Vagina (tissue), 2 donors: ENCODE measurements at regions not wholly inside any gene's neighbourhood (a gene's known extent, or its start where the extent isn't known, plus 50 kb on each side); places are given as distances from the start of the nearest gene placed in this dataset.

Source experiments
- DNase-seq, 2 donors: peaks; one replicate each; pipeline ENCODE4 v3.0.0-alpha.2; 2017; ENCODE audit errors: extremely low spot score in 2 of 2
- H3K27ac ChIP-seq: fragments of 200-600 bp; sonication (generic); one replicate; pipeline ENCODE4 v1.5.1; 2019
- H3K27me3 ChIP-seq: fragments of 200-600 bp; sonication (generic); one replicate; pipeline ENCODE4 v1.5.1; 2019
- H3K36me3 ChIP-seq, 2 donors: fragments of 200-600 bp; sonication (generic); one replicate each; pipeline ENCODE4 v1.5.1; 2017 to 2019
- H3K4me1 ChIP-seq: fragments of 200-600 bp; sonication (generic); one replicate; pipeline ENCODE4 v1.5.1; 2019
- H3K4me3 ChIP-seq, 2 donors: fragments of 200-600 bp; sonication (generic); 1 replicate in 1 of 2; 2 replicates in 1 of 2; pipeline ENCODE4 v1.5.1; 2016 to 2019
- H3K9me3 ChIP-seq: fragments of 200-600 bp; sonication (generic); one replicate; pipeline ENCODE4 v1.5.1; 2019
- POLR2A ChIP-seq, 2 donors: fragments of 450-650 bp; IDR thresholded peaks; one replicate each; pipeline ENCODE4 v1.6.1; 2017; ENCODE audit warnings: antibody characterized with exemption in 2 of 2, mild to moderate bottlenecking in 2 of 2, moderate library complexity in 2 of 2
- POLR2AphosphoS5 ChIP-seq, 2 donors: sonication (generic); formaldehyde crosslinking; IDR thresholded peaks; one replicate each; pipeline ENCODE4 v1.9.0; 2017; ENCODE audit warnings: antibody characterized with exemption in 2 of 2, mild to moderate bottlenecking in 2 of 2, low read depth in 1 of 2; ENCODE audit not compliant: insufficient read depth in 1 of 2
- intact Hi-C: fragments of 100-400 bp; cut with DNase I; formaldehyde crosslinking; loops from one replicate; pipeline ENCODE4 v1.15.1; 2023
- TF ChIP-seq, protein P1 (sequence below), 3 experiments: fragments of 450-650 bp in 2 of 3; fragments of 200-600 bp in 1 of 3; sonication (generic) in 1 of 3; IDR thresholded peaks; one replicate each; pipeline ENCODE4 v1.5.1; 2017 to 2019; ENCODE audit warnings: antibody characterized with exemption in 3 of 3, mild to moderate bottlenecking in 2 of 3, moderate library complexity in 2 of 3

DNA sequence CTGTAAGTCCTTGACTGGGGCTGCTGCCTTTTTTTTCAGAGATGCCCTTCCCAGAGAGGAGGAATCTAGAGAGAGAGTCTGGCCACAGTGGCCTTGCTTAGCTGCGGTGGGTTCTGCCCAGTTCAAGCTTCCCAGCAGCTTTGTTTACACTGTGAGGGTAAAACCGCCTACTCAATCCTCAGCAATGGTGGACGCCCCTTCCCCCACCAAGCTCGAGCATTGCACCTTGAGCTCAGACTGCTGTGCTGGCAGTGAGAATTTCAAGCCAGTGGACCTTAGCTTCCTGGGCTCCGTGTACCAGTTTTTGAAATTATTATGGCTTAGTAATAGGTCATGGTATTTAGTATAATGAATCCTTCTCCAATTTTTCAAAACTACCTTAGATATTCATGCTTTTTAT is 395.4 kb downstream of the NPIPA7 start:
- H3K9me3 ChIP-seq = no peaks in the 10 kb centered on the region
- DNase-seq = no peak
- no peaks in the 10 kb centered on the region for H3K36me3 ChIP-seq
- no peak overlapping the region for H3K4me3 ChIP-seq
- TF ChIP-seq, protein P1, sequence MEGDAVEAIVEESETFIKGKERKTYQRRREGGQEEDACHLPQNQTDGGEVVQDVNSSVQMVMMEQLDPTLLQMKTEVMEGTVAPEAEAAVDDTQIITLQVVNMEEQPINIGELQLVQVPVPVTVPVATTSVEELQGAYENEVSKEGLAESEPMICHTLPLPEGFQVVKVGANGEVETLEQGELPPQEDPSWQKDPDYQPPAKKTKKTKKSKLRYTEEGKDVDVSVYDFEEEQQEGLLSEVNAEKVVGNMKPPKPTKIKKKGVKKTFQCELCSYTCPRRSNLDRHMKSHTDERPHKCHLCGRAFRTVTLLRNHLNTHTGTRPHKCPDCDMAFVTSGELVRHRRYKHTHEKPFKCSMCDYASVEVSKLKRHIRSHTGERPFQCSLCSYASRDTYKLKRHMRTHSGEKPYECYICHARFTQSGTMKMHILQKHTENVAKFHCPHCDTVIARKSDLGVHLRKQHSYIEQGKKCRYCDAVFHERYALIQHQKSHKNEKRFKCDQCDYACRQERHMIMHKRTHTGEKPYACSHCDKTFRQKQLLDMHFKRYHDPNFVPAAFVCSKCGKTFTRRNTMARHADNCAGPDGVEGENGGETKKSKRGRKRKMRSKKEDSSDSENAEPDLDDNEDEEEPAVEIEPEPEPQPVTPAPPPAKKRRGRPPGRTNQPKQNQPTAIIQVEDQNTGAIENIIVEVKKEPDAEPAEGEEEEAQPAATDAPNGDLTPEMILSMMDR (IDR thresholded peaks at IDR 0.05) = no peak
- TF ChIP-seq POLR2A (IDR thresholded peaks at IDR 0.05) (no peak), POLR2AphosphoS5 (IDR thresholded peaks at IDR 0.05; ENCODE audit: insufficient read depth in 1 of 2, low read depth in 1 of 2) (no peak)
- no peaks in the 10 kb centered on the region for H3K4me1 ChIP-seq
- no peaks in the 10 kb centered on the region for H3K27me3 ChIP-seq
- intact Hi-C loops = no loop called here
- H3K27ac ChIP-seq = no peak overlapping the region

DNA sequence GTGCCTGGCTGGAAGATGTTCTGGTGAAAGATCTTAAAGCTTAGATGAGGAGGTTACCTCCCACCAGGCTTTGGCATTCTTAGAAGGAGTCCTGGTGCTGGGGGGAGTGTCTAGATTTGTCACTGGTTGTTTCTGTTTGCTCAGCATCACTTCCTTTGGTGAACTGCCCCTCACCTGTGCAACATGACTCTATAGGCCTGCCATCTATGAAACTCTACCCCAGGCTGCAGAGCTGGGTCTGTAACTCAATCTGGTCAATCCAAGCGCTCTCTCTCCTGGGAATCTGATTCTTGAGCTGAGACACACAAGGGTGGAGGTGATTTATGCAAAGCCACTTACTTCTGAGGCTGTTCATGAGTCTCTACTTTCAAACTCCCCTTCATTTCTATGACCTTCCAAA is 399.4 kb downstream of the NPIPA7 start:
- no peak for TF ChIP-seq POLR2A (IDR thresholded peaks at IDR 0.05)
- no peaks in the 10 kb centered on the region for H3K9me3 ChIP-seq
- no peak for DNase-seq
- H3K4me3 ChIP-seq = no peak overlapping the region
- H3K27me3 ChIP-seq = no peaks in the 10 kb centered on the region
- intact Hi-C loops = no loop called here
- no peaks in the 10 kb centered on the region for H3K4me1 ChIP-seq
- no peaks in the 10 kb centered on the region for H3K36me3 ChIP-seq
- no peak overlapping the region for H3K27ac ChIP-seq

DNA sequence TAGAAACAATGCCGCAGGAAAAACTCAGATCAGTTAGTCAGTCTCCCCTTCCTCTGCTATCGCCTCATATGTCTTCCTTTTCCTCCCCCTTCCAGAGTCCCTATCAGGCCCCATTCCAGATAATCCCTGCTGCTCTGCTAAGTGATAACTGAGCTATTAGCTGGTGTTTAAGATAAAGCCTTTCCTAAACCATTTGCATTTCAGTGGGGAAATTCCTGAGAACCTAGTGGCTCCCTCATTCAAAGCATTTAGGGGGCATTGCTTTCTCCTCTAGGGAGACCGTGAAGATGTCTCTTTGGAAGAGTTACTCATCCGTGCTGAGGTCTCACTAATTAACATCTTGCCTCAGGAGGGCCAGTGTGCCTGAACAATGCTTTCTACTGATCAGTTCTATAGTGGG is 401.6 kb downstream of the NPIPA7 start:
- Histone ChIP-seq H3K4me3 (no peak overlapping the region), H3K27me3 (no peaks in the 10 kb centered on the region), H3K36me3 (no peaks in the 10 kb centered on the region), H3K27ac (no peak overlapping the region), H3K4me1 (no peaks in the 10 kb centered on the region), H3K9me3 (no peaks in the 10 kb centered on the region)
- intact Hi-C loops = no loop called here
- TF ChIP-seq, protein P1 (IDR thresholded peaks at IDR 0.05) = no peak
- TF ChIP-seq POLR2AphosphoS5 (IDR thresholded peaks at IDR 0.05; ENCODE audit: insufficient read depth in 1 of 2, low read depth in 1 of 2) (no peak), POLR2A (IDR thresholded peaks at IDR 0.05) (no peak)
- DNase-seq = no peak

GRCh38 chr16:16782153-16782552 is 403.2 kb downstream of the NPIPA7 start:
- Histone ChIP-seq H3K27ac (no peak overlapping the region), H3K9me3 (no peaks in the 10 kb centered on the region), H3K27me3 (no peaks in the 10 kb centered on the region), H3K4me1 (no peaks in the 10 kb centered on the region), H3K4me3 (no peak overlapping the region), H3K36me3 (no peaks in the 10 kb centered on the region)
- DNase-seq = no peak
- intact Hi-C loops = no loop called here
- TF ChIP-seq, protein P1 (IDR thresholded peaks at IDR 0.05) = no peak
- TF ChIP-seq POLR2A (IDR thresholded peaks at IDR 0.05) (no peak), POLR2AphosphoS5 (IDR thresholded peaks at IDR 0.05; ENCODE audit: insufficient read depth in 1 of 2, low read depth in 1 of 2) (no peak)

DNA sequence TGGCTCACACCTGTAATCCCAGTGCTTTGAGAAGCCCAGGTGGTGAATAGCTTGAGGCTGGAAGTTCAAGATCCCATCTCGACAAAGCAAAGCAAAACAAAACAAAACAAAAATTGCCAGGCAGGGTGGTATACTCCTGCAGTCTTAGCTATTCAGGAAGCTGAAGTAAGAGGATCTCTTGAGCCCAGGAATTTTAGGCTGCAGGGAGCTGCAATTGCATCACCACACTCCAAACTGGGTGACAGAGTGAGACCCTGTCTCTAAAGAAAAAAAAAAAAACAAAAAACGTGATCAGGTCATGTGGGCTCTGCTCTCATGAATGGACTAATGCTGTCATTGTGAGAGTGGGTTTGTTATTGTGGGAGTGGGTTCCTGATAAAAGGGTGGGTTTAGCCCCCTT is 409.1 kb downstream of the NPIPA7 start:
- no peaks in the 10 kb centered on the region for H3K36me3 ChIP-seq
- H3K4me3 ChIP-seq = no peak overlapping the region
- H3K9me3 ChIP-seq = peaks cover 10% of the 10 kb centered on the region
- DNase-seq = no peak
- H3K27ac ChIP-seq = no peak overlapping the region
- no peaks in the 10 kb centered on the region for H3K27me3 ChIP-seq
- TF ChIP-seq POLR2A (IDR thresholded peaks at IDR 0.05) (no peak), POLR2AphosphoS5 (IDR thresholded peaks at IDR 0.05; ENCODE audit: insufficient read depth in 1 of 2, low read depth in 1 of 2) (no peak)
- TF ChIP-seq, protein P1 (IDR thresholded peaks at IDR 0.05) = no peak
- intact Hi-C loops = no loop called here
- H3K4me1 ChIP-seq = no peaks in the 10 kb centered on the region

GRCh38 chr16:16790597-16790996 is 411.7 kb downstream of the NPIPA7 start:
- intact Hi-C loops = no loop called here
- H3K4me3 ChIP-seq = no peak overlapping the region
- H3K4me1 ChIP-seq = no peaks in the 10 kb centered on the region
- no peaks in the 10 kb centered on the region for H3K27me3 ChIP-seq
- H3K27ac ChIP-seq = no peak overlapping the region
- H3K36me3 ChIP-seq = no peaks in the 10 kb centered on the region
- no peak for DNase-seq
- H3K9me3 ChIP-seq = peaks cover 10% of the 10 kb centered on the region
- TF ChIP-seq, protein P1 (IDR thresholded peaks at IDR 0.05) = no peak
- no peak for TF ChIP-seq POLR2A (IDR thresholded peaks at IDR 0.05)
- TF ChIP-seq POLR2AphosphoS5 (IDR thresholded peaks at IDR 0.05; ENCODE audit: insufficient read depth in 1 of 2, low read depth in 1 of 2) = no peak
